ENCODE measurements at regions not wholly inside any gene's neighbourhood (a gene's known extent, or its start where the extent isn't known, plus 50 kb on each side); places are given as distances from the start of the nearest gene placed in this dataset.

DNA sequence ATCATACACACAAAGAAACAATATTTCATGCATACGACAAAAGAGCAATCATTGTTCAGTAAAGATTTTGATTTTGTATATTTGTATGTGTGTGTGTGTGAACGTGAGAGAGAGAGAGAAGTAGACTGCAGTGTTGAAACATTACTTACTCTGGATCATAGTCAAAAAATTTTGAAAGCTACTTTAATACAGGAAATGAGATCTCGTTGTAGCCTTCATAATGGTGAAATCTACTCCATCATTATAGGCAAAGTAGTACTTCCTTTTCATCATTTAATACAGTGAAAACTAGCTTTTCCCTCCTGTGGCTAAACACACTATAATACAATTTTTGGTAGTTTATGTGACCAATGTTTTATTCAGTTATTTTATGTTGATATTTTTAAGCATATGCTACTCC, 1427.7 kb upstream of the C9orf72 start:
- BruUV-seq (replicated peaks), result no TSS peak
- no peak overlapping the region for H3K9ac ChIP-seq (ENCODE audit: low read length)
- no peak for TF ChIP-seq SRF (IDR thresholded peaks at IDR 0.05; ENCODE audit: low read depth)
- TF ChIP-seq RAD21 (IDR thresholded peaks at IDR 0.05; ENCODE audit: low read depth), result no peak
- TF ChIP-seq, protein P1, sequence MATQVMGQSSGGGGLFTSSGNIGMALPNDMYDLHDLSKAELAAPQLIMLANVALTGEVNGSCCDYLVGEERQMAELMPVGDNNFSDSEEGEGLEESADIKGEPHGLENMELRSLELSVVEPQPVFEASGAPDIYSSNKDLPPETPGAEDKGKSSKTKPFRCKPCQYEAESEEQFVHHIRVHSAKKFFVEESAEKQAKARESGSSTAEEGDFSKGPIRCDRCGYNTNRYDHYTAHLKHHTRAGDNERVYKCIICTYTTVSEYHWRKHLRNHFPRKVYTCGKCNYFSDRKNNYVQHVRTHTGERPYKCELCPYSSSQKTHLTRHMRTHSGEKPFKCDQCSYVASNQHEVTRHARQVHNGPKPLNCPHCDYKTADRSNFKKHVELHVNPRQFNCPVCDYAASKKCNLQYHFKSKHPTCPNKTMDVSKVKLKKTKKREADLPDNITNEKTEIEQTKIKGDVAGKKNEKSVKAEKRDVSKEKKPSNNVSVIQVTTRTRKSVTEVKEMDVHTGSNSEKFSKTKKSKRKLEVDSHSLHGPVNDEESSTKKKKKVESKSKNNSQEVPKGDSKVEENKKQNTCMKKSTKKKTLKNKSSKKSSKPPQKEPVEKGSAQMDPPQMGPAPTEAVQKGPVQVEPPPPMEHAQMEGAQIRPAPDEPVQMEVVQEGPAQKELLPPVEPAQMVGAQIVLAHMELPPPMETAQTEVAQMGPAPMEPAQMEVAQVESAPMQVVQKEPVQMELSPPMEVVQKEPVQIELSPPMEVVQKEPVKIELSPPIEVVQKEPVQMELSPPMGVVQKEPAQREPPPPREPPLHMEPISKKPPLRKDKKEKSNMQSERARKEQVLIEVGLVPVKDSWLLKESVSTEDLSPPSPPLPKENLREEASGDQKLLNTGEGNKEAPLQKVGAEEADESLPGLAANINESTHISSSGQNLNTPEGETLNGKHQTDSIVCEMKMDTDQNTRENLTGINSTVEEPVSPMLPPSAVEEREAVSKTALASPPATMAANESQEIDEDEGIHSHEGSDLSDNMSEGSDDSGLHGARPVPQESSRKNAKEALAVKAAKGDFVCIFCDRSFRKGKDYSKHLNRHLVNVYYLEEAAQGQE (IDR thresholded peaks at IDR 0.05; ENCODE audit: low read depth), result no peak
- TF ChIP-seq EZH2phosphoT487 (IDR thresholded peaks at IDR 0.05; ENCODE audit: borderline replicate concordance), result no peak
- TF ChIP-seq POLR2AphosphoS5 (IDR thresholded peaks at IDR 0.05; ENCODE audit: low read depth, low read length), result no peak
- TF ChIP-seq CBX3 (IDR thresholded peaks at IDR 0.05; ENCODE audit: low read depth), result no peak
- TF ChIP-seq JUND (IDR thresholded peaks at IDR 0.05), result no peak
- TF ChIP-seq ZBTB33 (IDR thresholded peaks at IDR 0.05; ENCODE audit: extremely low read depth, insufficient replicate concordance, low read length), result no peak
- TF ChIP-seq EZH2 (IDR thresholded peaks at IDR 0.05), result no peak
- no peak for TF ChIP-seq FOSL1 (IDR thresholded peaks at IDR 0.05; ENCODE audit: low read depth)
- TF ChIP-seq CEBPB (IDR thresholded peaks at IDR 0.05; ENCODE audit: low read depth), result no peak
- TF ChIP-seq YY1 (IDR thresholded peaks at IDR 0.05; ENCODE audit: extremely low read depth, insufficient replicate concordance, low read depth, low read length), result no peak
- no peak for TF ChIP-seq ZFX (IDR thresholded peaks at IDR 0.05)
- H3K36me3 ChIP-seq (ENCODE audit: control insufficient read depth in 1 of 2, insufficient read depth in 2 of 2, low read length in 2 of 2), result no peaks in the 10 kb centered on the region
- no peaks in the 10 kb centered on the region for H4K20me1 ChIP-seq (ENCODE audit: insufficient read depth)
- DNase-seq (ENCODE audit: low read depth, low spot score) (no peak), ATAC-seq (no peak)
- H3K9me3 ChIP-seq (ENCODE audit: control insufficient read depth in 1 of 2, insufficient read depth in 1 of 2, low read depth in 1 of 2, low read length in 2 of 2), result peaks cover 0 to 3% of the 10 kb centered on the region in 2 experiments; a peak in 1 of 4 replicates
- H3K27ac ChIP-seq (ENCODE audit: low read depth, low read length), result no peak overlapping the region
- H3K27me3 ChIP-seq (ENCODE audit: insufficient read depth, low read length), result no peaks in the 10 kb centered on the region
- no peak overlapping the region for H3K4me3 ChIP-seq (replicated peaks in 1 of 2; ENCODE audit: low read depth in 1 of 2, low read length in 2 of 2)
- POLR2A ChIA-PET, result no interaction called here
- RAD21 ChIA-PET (ENCODE audit: low non-redundant PET in 1 of 2, low total read pairs in 2 of 2, uncharacterized antibody in 2 of 2, unreplicated experiment in 2 of 2), result no interaction called here
- H2AFZ ChIP-seq (ENCODE audit: low read depth, low read length, poor library complexity, severe bottlenecking), result no peak overlapping the region
- CTCF ChIA-PET, result no interaction called here
- H3K4me2 ChIP-seq (ENCODE audit: low read length), result no peak overlapping the region
- H3K79me2 ChIP-seq (ENCODE audit: insufficient read depth, low read length), result no peaks in the 10 kb centered on the region
- no peaks in the 10 kb centered on the region for H3K4me1 ChIP-seq (ENCODE audit: control insufficient read depth in 1 of 2, insufficient read depth in 2 of 2, low read length in 2 of 2)
- H3K9me2 ChIP-seq (ENCODE audit: insufficient read depth), result no peaks in the 10 kb centered on the region
- intact Hi-C loops (cut with micrococcal nuclease), result no loop called here
